GM12875 (cell line): ENCODE measurements at regions not wholly inside any gene's neighbourhood (a gene's known extent, or its start where the extent isn't known, plus 50 kb on each side); places are given as distances from the start of the nearest gene placed in this dataset.

Experiments used
- H3K4me3 ChIP-seq: one replicate; pipeline ENCODE4 v1.5.1; 2011; ENCODE audit warnings: low read depth, low read length, control low read depth
- CTCF ChIP-seq: IDR thresholded peaks from 2 replicates; pipeline ENCODE4 v1.5.1; 2011; ENCODE audit warnings: low read depth, mild to moderate bottlenecking, control low read depth, inconsistent platforms, low read length, moderate library complexity, borderline replicate concordance; ENCODE audit not compliant: insufficient read depth

GRCh38 chr17:13749891-13750235, 148.1 kb upstream of the HS3ST3A1 start:
- H3K4me3 ChIP-seq, result no peak overlapping the region
- TF ChIP-seq CTCF, result no peak

- H3K4me3 ChIP-seq, result no peak overlapping the region
Observed at GRCh38 chr17:13750816-13751793, 149.4 kb upstream of the HS3ST3A1 start.

DNA sequence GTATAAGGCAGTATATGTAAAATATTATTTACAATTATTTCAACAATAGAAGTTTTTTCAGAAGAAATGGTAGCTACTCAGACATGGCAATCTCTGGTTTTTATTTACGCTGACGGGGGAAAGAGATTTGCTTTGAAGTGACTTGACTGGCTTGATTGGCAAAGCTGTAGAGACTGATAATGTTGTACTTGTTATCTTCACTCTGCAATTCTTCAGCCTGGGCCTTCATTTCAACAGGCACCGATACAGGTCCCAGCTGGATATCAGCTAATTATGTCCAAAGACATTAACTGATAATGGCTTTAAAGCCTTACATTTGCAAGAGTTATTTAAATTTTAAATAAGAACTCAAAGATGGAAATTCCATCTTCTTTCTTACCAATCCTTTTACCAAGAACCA, 151.4 kb upstream of the HS3ST3A1 start:
- TF ChIP-seq CTCF, result no peak
- no peak overlapping the region for H3K4me3 ChIP-seq

More at GRCh38 chr17:13750816-13751793, 149.4 kb upstream of the HS3ST3A1 start:
- TF ChIP-seq CTCF, result no peak

- TF ChIP-seq CTCF, result no peak
- no peak overlapping the region for H3K4me3 ChIP-seq
Observed at GRCh38 chr17:13753771-13754170, 152.0 kb upstream of the HS3ST3A1 start.

DNA sequence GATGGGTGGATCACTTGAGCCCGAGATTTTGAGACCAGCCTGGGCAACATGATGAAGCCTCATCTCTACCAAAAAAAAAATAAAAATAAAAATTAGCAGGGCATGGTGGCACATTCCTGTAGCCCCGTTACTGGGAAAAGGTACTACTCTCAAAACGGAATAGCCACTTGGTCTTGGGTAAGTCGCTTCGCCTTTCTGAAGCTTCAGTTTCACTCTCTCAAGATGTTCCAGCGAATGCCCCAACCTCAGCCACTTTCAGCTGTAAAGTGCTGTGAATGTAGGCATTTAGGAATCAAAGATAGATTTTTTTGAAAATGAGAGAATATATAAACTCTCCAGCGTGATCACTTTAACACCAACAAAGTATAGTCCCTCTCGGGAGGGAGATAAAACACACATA, 154.1 kb upstream of the HS3ST3A1 start:
- H3K4me3 ChIP-seq, result no peak overlapping the region
- TF ChIP-seq CTCF, result no peak

DNA sequence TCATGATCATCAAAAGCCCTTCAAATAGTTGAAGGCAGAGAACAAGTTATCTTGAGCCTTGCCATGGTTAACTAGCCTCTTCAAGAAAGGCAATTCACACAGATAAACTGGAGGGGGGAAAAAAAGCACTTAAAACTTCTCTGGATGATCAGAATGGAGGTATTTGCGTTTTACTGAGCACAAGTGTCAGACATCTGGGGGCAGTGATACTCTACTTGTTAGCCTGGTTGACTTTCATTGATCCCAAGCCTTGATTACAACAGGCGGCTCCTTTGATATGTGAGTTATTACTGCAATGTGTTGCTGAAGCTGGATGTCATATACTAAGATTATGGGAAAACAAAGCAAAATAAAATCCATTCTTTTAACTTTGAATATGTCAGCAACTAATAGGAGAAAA, 155.0 kb upstream of the HS3ST3A1 start:
- H3K4me3 ChIP-seq, result no peak overlapping the region
- TF ChIP-seq CTCF, result no peak

- no peak for TF ChIP-seq CTCF
- no peak overlapping the region for H3K4me3 ChIP-seq
Observed at GRCh38 chr17:13757871-13758270, 156.1 kb upstream of the HS3ST3A1 start.
